ENCODE measurements at regions not wholly inside any gene's neighbourhood (a gene's known extent, or its start where the extent isn't known, plus 50 kb on each side); places are given as distances from the start of the nearest gene placed in this dataset.

GRCh38 chr6:87788141-87788540 lies 86.1 kb upstream of the AKIRIN2 start:
- H3K4me3 ChIP-seq (ENCODE audit: low read depth, low read length) = no peak overlapping the region
- no peak for TF ChIP-seq CTCF (IDR thresholded peaks at IDR 0.05; ENCODE audit: low read depth, low read length)
- in situ Hi-C loops (cut with HindIII; ENCODE audit: low sequenced_read_pairs) = no loop called here
- DNase-seq (ENCODE audit: low read depth, low spot score) = no peak

GRCh38 chr6:87785229-87785862 lies 83.3 kb upstream of the AKIRIN2 start:
- TF ChIP-seq CTCF (IDR thresholded peaks at IDR 0.05; ENCODE audit: low read depth, low read length) = no peak
- no peak overlapping the region for H3K4me3 ChIP-seq (ENCODE audit: low read depth, low read length)
- in situ Hi-C loops (cut with HindIII; ENCODE audit: low sequenced_read_pairs) = no loop called here
- DNase-seq (ENCODE audit: low read depth, low spot score) = no peak

- H3K4me3 ChIP-seq (ENCODE audit: low read depth, low read length) = no peak overlapping the region
- in situ Hi-C loops (cut with HindIII; ENCODE audit: low sequenced_read_pairs) = no loop called here
- TF ChIP-seq CTCF (IDR thresholded peaks at IDR 0.05; ENCODE audit: low read depth, low read length) = no peak
- no peak for DNase-seq (ENCODE audit: low read depth, low spot score)
Observed at GRCh38 chr6:87784690-87785089, 82.7 kb upstream of the AKIRIN2 start.

GRCh38 chr6:87784051-87784450 lies 82.0 kb upstream of the AKIRIN2 start:
- DNase-seq (ENCODE audit: low read depth, low spot score) = no peak
- no peak for TF ChIP-seq CTCF (IDR thresholded peaks at IDR 0.05; ENCODE audit: low read depth, low read length)
- no peak overlapping the region for H3K4me3 ChIP-seq (ENCODE audit: low read depth, low read length)
- in situ Hi-C loops (cut with HindIII; ENCODE audit: low sequenced_read_pairs) = no loop called here

- H3K4me3 ChIP-seq (ENCODE audit: low read depth, low read length) = no peak overlapping the region
- TF ChIP-seq CTCF (IDR thresholded peaks at IDR 0.05; ENCODE audit: low read depth, low read length) = no peak
- in situ Hi-C loops (cut with HindIII; ENCODE audit: low sequenced_read_pairs) = no loop called here
- DNase-seq (ENCODE audit: low read depth, low spot score) = no peak
Observed at GRCh38 chr6:87779542-87779941, 77.5 kb upstream of the AKIRIN2 start.

- no peak for TF ChIP-seq CTCF (IDR thresholded peaks at IDR 0.05; ENCODE audit: low read depth, low read length)
- no peak for DNase-seq (ENCODE audit: low read depth, low spot score)
- in situ Hi-C loops (cut with HindIII; ENCODE audit: low sequenced_read_pairs) = no loop called here
- H3K4me3 ChIP-seq (ENCODE audit: low read depth, low read length) = no peak overlapping the region
Observed at GRCh38 chr6:87772597-87773530, 70.8 kb upstream of the AKIRIN2 start.

Measured in astrocyte of the spinal cord (primary cell).